ENCODE measurements at regions not wholly inside any gene's neighbourhood (a gene's known extent, or its start where the extent isn't known, plus 50 kb on each side); places are given as distances from the start of the nearest gene placed in this dataset.

- no peak overlapping the region for H3K27ac Mint-ChIP-seq
- no peak overlapping the region for H3K4me3 Mint-ChIP-seq
- no peaks in the 10 kb centered on the region for H3K4me1 Mint-ChIP-seq (ENCODE audit: low read depth)
- H3K36me3 Mint-ChIP-seq (ENCODE audit: low read depth) = no peaks in the 10 kb centered on the region
- peaks cover 2% of the 10 kb centered on the region; the same call in 1 of the 2 replicates for H3K27me3 Mint-ChIP-seq (ENCODE audit: insufficient read depth)
- no peak for TF ChIP-seq CTCF (IDR thresholded peaks at IDR 0.05)
- peaks cover 15% of the 10 kb centered on the region for H3K9me3 Mint-ChIP-seq
- no peak for DNase-seq
Observed at GRCh38 chr2:78423631-78424030, 601.9 kb upstream of the REG3G start.

GRCh38 chr2:78427170-78427569 is 598.3 kb upstream of the REG3G start:
- Mint-ChIP-seq H3K36me3 (ENCODE audit: low read depth) (no peaks in the 10 kb centered on the region), H3K27me3 (ENCODE audit: insufficient read depth) (peaks cover 2% of the 10 kb centered on the region; the same call in 1 of the 2 replicates), H3K9me3 (peaks cover 15% of the 10 kb centered on the region), H3K4me3 (no peak overlapping the region), H3K27ac (no peak overlapping the region), H3K4me1 (ENCODE audit: low read depth) (no peaks in the 10 kb centered on the region)
- TF ChIP-seq CTCF (IDR thresholded peaks at IDR 0.05) = no peak
- no peak for DNase-seq

GRCh38 chr2:78431241-78431640 is 594.3 kb upstream of the REG3G start:
- TF ChIP-seq CTCF (IDR thresholded peaks at IDR 0.05) = no peak
- peaks cover 19% of the 10 kb centered on the region for H3K9me3 Mint-ChIP-seq
- H3K4me1 Mint-ChIP-seq (ENCODE audit: low read depth) = no peaks in the 10 kb centered on the region
- no peak overlapping the region for H3K4me3 Mint-ChIP-seq
- DNase-seq = no peak
- no peak overlapping the region for H3K27ac Mint-ChIP-seq
- no peaks in the 10 kb centered on the region for H3K36me3 Mint-ChIP-seq (ENCODE audit: low read depth)
- H3K27me3 Mint-ChIP-seq (ENCODE audit: insufficient read depth) = no peaks in the 10 kb centered on the region

GRCh38 chr2:78439122-78439521 is 586.4 kb upstream of the REG3G start:
- Mint-ChIP-seq H3K27ac (no peak overlapping the region), H3K9me3 (peaks cover 18% of the 10 kb centered on the region), H3K4me1 (ENCODE audit: low read depth) (no peaks in the 10 kb centered on the region), H3K4me3 (no peak overlapping the region), H3K27me3 (ENCODE audit: insufficient read depth) (no peaks in the 10 kb centered on the region), H3K36me3 (ENCODE audit: low read depth) (no peaks in the 10 kb centered on the region)
- TF ChIP-seq CTCF (IDR thresholded peaks at IDR 0.05) = no peak
- no peak for DNase-seq

- H3K27ac Mint-ChIP-seq = no peak overlapping the region
- H3K4me1 Mint-ChIP-seq (ENCODE audit: low read depth) = no peaks in the 10 kb centered on the region
- H3K4me3 Mint-ChIP-seq = no peak overlapping the region
- no peaks in the 10 kb centered on the region; the same call in 1 of the 2 replicates for H3K36me3 Mint-ChIP-seq (ENCODE audit: low read depth)
- H3K9me3 Mint-ChIP-seq = peaks cover 40% of the 10 kb centered on the region
- no peak for DNase-seq
- TF ChIP-seq CTCF (IDR thresholded peaks at IDR 0.05) = no peak
- H3K27me3 Mint-ChIP-seq (ENCODE audit: insufficient read depth) = no peaks in the 10 kb centered on the region
Observed at GRCh38 chr2:78455586-78455985, 569.9 kb upstream of the REG3G start.

GRCh38 chr2:78457269-78457668 is 568.2 kb upstream of the REG3G start:
- Mint-ChIP-seq H3K27me3 (ENCODE audit: insufficient read depth) (no peaks in the 10 kb centered on the region), H3K36me3 (ENCODE audit: low read depth) (peaks cover 3% of the 10 kb centered on the region; the same call in 1 of the 2 replicates), H3K4me1 (ENCODE audit: low read depth) (no peaks in the 10 kb centered on the region), H3K9me3 (peaks cover 53% of the 10 kb centered on the region), H3K4me3 (no peak overlapping the region), H3K27ac (no peak overlapping the region)
- TF ChIP-seq CTCF (IDR thresholded peaks at IDR 0.05) = no peak
- DNase-seq = no peak

All from HFFc6 (cell line).